Testis (tissue), 2 donors: ENCODE measurements at regions not wholly inside any gene's neighbourhood (a gene's known extent, or its start where the extent isn't known, plus 50 kb on each side); places are given as distances from the start of the nearest gene placed in this dataset.

ENCODE experiments used
- POLR2A ChIP-seq: fragments of 450-650 bp; IDR thresholded peaks from one replicate; pipeline ENCODE4 v1.6.1; 2017; ENCODE audit warnings: antibody characterized with exemption, mild to moderate bottlenecking, moderate library complexity
- TF ChIP-seq, protein P1 (sequence below), 3 experiments: fragments of 450-650 bp in 2 of 3; fragments of 200-600 bp in 1 of 3; sonication (generic) in 1 of 3; IDR thresholded peaks; one replicate each; pipeline ENCODE4 v1.5.1; 2016 to 2019; ENCODE audit warnings: antibody characterized with exemption in 3 of 3, mild to moderate bottlenecking in 2 of 3, moderate library complexity in 1 of 3

DNA sequence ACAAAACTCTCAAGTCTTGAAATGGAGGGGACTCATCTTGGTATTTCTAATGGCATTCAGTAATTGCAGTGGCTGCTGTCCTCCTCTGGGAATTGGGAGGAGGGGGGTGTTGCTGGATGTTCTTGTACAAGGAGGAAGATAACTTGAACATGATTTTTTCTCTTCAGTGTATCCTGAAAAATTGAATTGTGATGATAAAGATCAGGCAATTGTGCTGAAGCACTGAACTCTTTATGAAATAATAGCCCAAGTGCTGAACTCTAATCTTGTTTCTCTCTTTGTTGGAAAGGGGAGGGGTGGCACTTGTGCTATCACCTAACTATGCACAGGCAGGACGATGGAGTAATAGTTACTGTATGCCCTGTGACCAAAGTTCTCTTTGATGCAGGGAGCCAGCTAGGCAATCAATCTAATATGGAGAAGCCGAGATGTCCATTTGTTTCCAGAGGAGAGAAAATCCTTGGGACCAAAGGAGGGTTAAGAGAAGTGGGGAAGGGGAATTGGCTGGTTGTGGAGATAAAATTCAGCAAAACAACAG lies 68.1 kb upstream of the ATP2C1 start:
- TF ChIP-seq, protein P1, sequence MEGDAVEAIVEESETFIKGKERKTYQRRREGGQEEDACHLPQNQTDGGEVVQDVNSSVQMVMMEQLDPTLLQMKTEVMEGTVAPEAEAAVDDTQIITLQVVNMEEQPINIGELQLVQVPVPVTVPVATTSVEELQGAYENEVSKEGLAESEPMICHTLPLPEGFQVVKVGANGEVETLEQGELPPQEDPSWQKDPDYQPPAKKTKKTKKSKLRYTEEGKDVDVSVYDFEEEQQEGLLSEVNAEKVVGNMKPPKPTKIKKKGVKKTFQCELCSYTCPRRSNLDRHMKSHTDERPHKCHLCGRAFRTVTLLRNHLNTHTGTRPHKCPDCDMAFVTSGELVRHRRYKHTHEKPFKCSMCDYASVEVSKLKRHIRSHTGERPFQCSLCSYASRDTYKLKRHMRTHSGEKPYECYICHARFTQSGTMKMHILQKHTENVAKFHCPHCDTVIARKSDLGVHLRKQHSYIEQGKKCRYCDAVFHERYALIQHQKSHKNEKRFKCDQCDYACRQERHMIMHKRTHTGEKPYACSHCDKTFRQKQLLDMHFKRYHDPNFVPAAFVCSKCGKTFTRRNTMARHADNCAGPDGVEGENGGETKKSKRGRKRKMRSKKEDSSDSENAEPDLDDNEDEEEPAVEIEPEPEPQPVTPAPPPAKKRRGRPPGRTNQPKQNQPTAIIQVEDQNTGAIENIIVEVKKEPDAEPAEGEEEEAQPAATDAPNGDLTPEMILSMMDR (IDR thresholded peaks at IDR 0.05): no peak
- no peak for TF ChIP-seq POLR2A
